ENCODE measurements at regions not wholly inside any gene's neighbourhood (a gene's known extent, or its start where the extent isn't known, plus 50 kb on each side); places are given as distances from the start of the nearest gene placed in this dataset.

DNA sequence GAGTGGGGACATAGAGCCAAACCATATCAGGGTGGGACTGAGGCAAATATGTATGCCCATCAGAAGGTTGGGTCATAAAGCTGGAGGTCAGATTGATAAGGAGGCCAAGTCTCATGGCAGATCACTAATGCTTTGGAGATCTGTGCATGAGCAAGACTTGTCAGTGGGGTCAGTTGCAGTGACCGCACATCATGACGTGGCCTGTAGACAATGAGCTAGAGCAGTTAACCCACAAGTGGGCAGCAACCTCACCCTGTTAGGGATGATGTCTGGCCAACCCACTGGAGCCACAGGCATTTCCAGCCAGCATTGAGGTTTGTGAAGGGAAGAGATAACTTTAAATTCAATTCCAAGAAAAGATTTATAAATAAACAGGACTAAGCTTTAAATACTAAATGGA is 66.7 kb downstream of the XCL1 start:
- no peak overlapping the region for H2BK15ac ChIP-seq (ENCODE audit: low read depth, low read length)
- H4K91ac ChIP-seq (ENCODE audit: insufficient read depth, low read depth, low read length): no peak overlapping the region
- no peak overlapping the region for H3K56ac ChIP-seq (ENCODE audit: extremely low read depth, insufficient read depth, low read length)
- DNase-seq: no peak
- H3K9ac ChIP-seq (ENCODE audit: low read depth, low read length): no peak overlapping the region
- H3K14ac ChIP-seq (replicated peaks; ENCODE audit: low read depth, low read length): no peak overlapping the region
- CTCF ChIA-PET: no interaction called here
- dilution Hi-C loops (cut with HindIII; ENCODE audit: low sequenced_read_pairs, unreplicated experiment): no loop called here
- H2BK120ac ChIP-seq (ENCODE audit: low read depth, low read length): no peak overlapping the region
- no peak overlapping the region for H3K4ac ChIP-seq (ENCODE audit: low read depth, low read length)
- no peak overlapping the region for H3K4me3 ChIP-seq (ENCODE audit: insufficient read depth, low read depth, low read length)
- BruUV-seq (replicated peaks): no TSS peak
- H4K8ac ChIP-seq (ENCODE audit: low read depth in 2 of 2, low read length in 2 of 2): no peak overlapping the region
- no peak overlapping the region for H2AK9ac ChIP-seq (replicated peaks; ENCODE audit: low read depth, low read length, poor library complexity)
- no peak overlapping the region for H3K18ac ChIP-seq (ENCODE audit: low read depth, low read length)
- no peak overlapping the region for H2BK5ac ChIP-seq (ENCODE audit: low read depth, low read length, poor library complexity, severe bottlenecking)
- no CpG with 5 or more reads among the region's 2 CpGs for WGBS, 2 experiments (ENCODE audit: extremely low coverage in 2 of 2, insufficient read length in 1 of 2)
- H3K27ac ChIP-seq (ENCODE audit: insufficient read depth, low read length): no peak overlapping the region
- H3K9me1 ChIP-seq (ENCODE audit: insufficient read depth, low read length): no peaks in the 10 kb centered on the region
- H3K9me3 ChIP-seq (ENCODE audit: control insufficient read depth, insufficient read depth, low read length): no peaks in the 10 kb centered on the region
- H3K36me3 ChIP-seq (ENCODE audit: control insufficient read depth, insufficient read depth, low read length): no peaks in the 10 kb centered on the region
- H4K5ac ChIP-seq (ENCODE audit: low read depth, low read length): no peak overlapping the region
- in situ Hi-C loops (cut with MboI; ENCODE audit: low sequenced_read_pairs): no loop called here
- no peak for ATAC-seq (ENCODE audit: low read depth)
- H3K27me3 ChIP-seq (ENCODE audit: control insufficient read depth, insufficient read depth, low read length): no peaks in the 10 kb centered on the region
- H4K20me1 ChIP-seq (ENCODE audit: insufficient read depth, low read length): no peaks in the 10 kb centered on the region
- POLR2A ChIA-PET (ENCODE audit: unreplicated experiment): no interaction called here
- no peak overlapping the region for H2AFZ ChIP-seq (replicated peaks; ENCODE audit: low read length, poor library complexity)
- H3K4me2 ChIP-seq (ENCODE audit: low read depth, low read length): no peak overlapping the region
- no peaks in the 10 kb centered on the region for H3K4me1 ChIP-seq (ENCODE audit: control insufficient read depth, insufficient read depth, low read length)
- no peak overlapping the region for H2BK20ac ChIP-seq (ENCODE audit: low read depth, low read length)
- intact Hi-C loops (cut with micrococcal nuclease): no loop called here
- H3K79me1 ChIP-seq (ENCODE audit: low read depth in 1 of 2, low read length in 2 of 2): no peaks in the 10 kb centered on the region
- no peak overlapping the region for H3K23ac ChIP-seq (ENCODE audit: low read depth, low read length)
- TF ChIP-seq BHLHE40 (IDR thresholded peaks at IDR 0.05; ENCODE audit: low read depth, low read length): no peak
- TF ChIP-seq CTCF (conservative IDR thresholded peaks at IDR 0.05; ENCODE audit: low read depth, low read length): no peak
- no peak for TF ChIP-seq RFX5 (IDR thresholded peaks at IDR 0.05; ENCODE audit: low read depth, low read length)
- TF ChIP-seq, protein P1, sequence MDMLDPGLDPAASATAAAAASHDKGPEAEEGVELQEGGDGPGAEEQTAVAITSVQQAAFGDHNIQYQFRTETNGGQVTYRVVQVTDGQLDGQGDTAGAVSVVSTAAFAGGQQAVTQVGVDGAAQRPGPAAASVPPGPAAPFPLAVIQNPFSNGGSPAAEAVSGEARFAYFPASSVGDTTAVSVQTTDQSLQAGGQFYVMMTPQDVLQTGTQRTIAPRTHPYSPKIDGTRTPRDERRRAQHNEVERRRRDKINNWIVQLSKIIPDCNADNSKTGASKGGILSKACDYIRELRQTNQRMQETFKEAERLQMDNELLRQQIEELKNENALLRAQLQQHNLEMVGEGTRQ (IDR thresholded peaks at IDR 0.05; ENCODE audit: low read depth, low read length): no peak
- no peak for TF ChIP-seq MXI1 (IDR thresholded peaks at IDR 0.05; ENCODE audit: borderline replicate concordance, low read depth, low read length)
- TF ChIP-seq NFE2L2 (IDR thresholded peaks at IDR 0.05; ENCODE audit: low read depth, low read length): no peak
- no peak for TF ChIP-seq FOS (IDR thresholded peaks at IDR 0.05; ENCODE audit: low read depth, low read length)
- no peak for TF ChIP-seq RAD21 (IDR thresholded peaks at IDR 0.05; ENCODE audit: low read length)
- no peak for TF ChIP-seq CEBPB (IDR thresholded peaks at IDR 0.05; ENCODE audit: low read depth, low read length)
- no peak for TF ChIP-seq MAZ (IDR thresholded peaks at IDR 0.05; ENCODE audit: borderline replicate concordance, low read depth, low read length)
- TF ChIP-seq SMC3 (IDR thresholded peaks at IDR 0.05; ENCODE audit: low read depth, low read length): no peak
- TF ChIP-seq MAFK (IDR thresholded peaks at IDR 0.05; ENCODE audit: low read depth, low read length): no peak
- TF ChIP-seq POLR2A (IDR thresholded peaks at IDR 0.05; ENCODE audit: low read depth, low read length): no peak
- TF ChIP-seq CHD1 (IDR thresholded peaks at IDR 0.05; ENCODE audit: low read depth, low read length): no peak
- no peak for TF ChIP-seq ELK1 (IDR thresholded peaks at IDR 0.05; ENCODE audit: borderline replicate concordance, low read depth, low read length)
- TF ChIP-seq RCOR1 (IDR thresholded peaks at IDR 0.05; ENCODE audit: insufficient replicate concordance, low read length): no peak
- H2AK5ac ChIP-seq (ENCODE audit: low read depth, low read length): no peak overlapping the region

All from IMR-90 (cell line).